Astrocyte (in vitro differentiated cells and primary cell): ENCODE measurements at regions not wholly inside any gene's neighbourhood (a gene's known extent, or its start where the extent isn't known, plus 50 kb on each side); places are given as distances from the start of the nearest gene placed in this dataset.

Experiments
- EZH2 ChIP-seq: IDR thresholded peaks from 2 replicates; pipeline ENCODE4 v1.6.1; 2012; ENCODE audit warnings: mild to moderate bottlenecking, low read length, inconsistent platforms; ENCODE audit not compliant: insufficient read depth
- TF ChIP-seq, protein P1 (sequence below): IDR thresholded peaks from 2 replicates; pipeline ENCODE4 v1.5.1; 2011; ENCODE audit warnings: low read depth, mild to moderate bottlenecking, inconsistent platforms, low read length, moderate library complexity; ENCODE audit not compliant: insufficient read depth

DNA sequence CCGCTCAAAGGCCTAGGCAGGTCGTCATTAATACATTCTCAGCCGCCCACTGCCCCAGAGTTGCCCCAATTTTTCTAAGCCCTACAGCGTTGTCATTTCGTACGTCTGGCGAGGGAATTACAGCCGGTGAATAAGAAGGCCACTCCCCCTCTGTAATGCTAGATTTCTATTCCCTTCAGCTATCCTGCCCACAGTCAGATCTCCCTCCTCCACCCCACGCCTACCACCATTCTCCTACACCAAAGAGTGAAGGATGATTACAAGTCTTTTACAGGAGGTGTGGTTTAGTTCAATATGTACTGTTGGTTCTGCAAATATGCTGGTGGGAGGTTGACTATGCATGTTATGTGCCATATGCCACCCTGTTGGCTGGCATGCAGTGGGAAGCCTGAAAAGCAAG lies 83.7 kb upstream of the SMIM15 start:
- TF ChIP-seq, protein P1, sequence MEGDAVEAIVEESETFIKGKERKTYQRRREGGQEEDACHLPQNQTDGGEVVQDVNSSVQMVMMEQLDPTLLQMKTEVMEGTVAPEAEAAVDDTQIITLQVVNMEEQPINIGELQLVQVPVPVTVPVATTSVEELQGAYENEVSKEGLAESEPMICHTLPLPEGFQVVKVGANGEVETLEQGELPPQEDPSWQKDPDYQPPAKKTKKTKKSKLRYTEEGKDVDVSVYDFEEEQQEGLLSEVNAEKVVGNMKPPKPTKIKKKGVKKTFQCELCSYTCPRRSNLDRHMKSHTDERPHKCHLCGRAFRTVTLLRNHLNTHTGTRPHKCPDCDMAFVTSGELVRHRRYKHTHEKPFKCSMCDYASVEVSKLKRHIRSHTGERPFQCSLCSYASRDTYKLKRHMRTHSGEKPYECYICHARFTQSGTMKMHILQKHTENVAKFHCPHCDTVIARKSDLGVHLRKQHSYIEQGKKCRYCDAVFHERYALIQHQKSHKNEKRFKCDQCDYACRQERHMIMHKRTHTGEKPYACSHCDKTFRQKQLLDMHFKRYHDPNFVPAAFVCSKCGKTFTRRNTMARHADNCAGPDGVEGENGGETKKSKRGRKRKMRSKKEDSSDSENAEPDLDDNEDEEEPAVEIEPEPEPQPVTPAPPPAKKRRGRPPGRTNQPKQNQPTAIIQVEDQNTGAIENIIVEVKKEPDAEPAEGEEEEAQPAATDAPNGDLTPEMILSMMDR = no peak
- TF ChIP-seq EZH2 = no peak
